DOHH2 (cell line): ENCODE measurements at regions not wholly inside any gene's neighbourhood (a gene's known extent, or its start where the extent isn't known, plus 50 kb on each side); places are given as distances from the start of the nearest gene placed in this dataset.

ENCODE experiments used
- CTCF ChIP-seq: fragments of 200-600 bp; sonication (generic); IDR thresholded peaks from one replicate; pipeline ENCODE4 v1.5.1; 2014; ENCODE audit warnings: antibody characterized with exemption, mild to moderate bottlenecking, low read depth, low read length; ENCODE audit not compliant: poor library complexity, severe bottlenecking
- EZH2phosphoT487 ChIP-seq: fragments of 200-600 bp; sonication (generic); IDR thresholded peaks from 2 replicates; pipeline ENCODE4 v1.6.1; 2017; ENCODE audit warnings: borderline replicate concordance, mild to moderate bottlenecking, antibody characterized with exemption, low read length, moderate library complexity, mixed read lengths

DNA sequence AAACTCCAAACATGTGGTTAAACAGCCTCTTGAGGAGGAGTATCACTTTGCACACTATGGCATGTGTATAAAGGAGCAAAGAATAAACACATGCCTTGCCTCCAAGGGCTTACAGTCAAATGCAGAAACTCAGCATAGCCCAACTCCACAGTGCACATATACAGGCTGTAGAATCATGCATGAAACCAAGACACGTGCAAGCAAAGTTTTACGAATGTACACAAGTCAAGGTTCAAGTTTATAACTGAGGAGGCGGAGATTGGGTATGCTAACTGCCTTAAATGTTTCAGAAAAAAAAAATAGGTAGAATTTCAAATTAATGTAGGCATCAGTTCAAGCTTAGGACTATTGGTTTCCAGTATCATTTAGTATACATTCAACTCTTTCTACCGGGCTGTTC lies 321.1 kb downstream of the SOX9 start:
- TF ChIP-seq CTCF (no peak), EZH2phosphoT487 (no peak)
